Heart right ventricle (tissue), 16 donors: ENCODE measurements at regions not wholly inside any gene's neighbourhood (a gene's known extent, or its start where the extent isn't known, plus 50 kb on each side); places are given as distances from the start of the nearest gene placed in this dataset.
A peak's percentile ranks its signal among the peaks of the same experiment; 100 is the strongest.

Experiments used
- ATAC-seq, 8 donors: fragments of 200-7000 bp; cut with Tn5 transposase; one replicate each; pipeline ENCODE4 v1.9.1; 2020; ENCODE audit warnings: mild to moderate bottlenecking in 8 of 8, moderate library complexity in 8 of 8, moderate number of reproducible peaks in 1 of 8
- DNase-seq, 2 donors: peaks; one replicate each; pipeline ENCODE4 v3.0.0-alpha.2; 2020
- H3K27ac ChIP-seq, 10 donors: fragments of 200-600 bp; sonication (generic) in 2 of 10; one replicate each; pipeline versions ENCODE4 v1.5.0 to v1.8.0; 2020 to 2022; ENCODE audit warnings: mild to moderate bottlenecking in 3 of 10
- H3K27me3 ChIP-seq, 7 donors: fragments of 200-600 bp; one replicate each; pipeline ENCODE4 v1.8.0; 2021 to 2022; ENCODE audit warnings: mild to moderate bottlenecking in 2 of 7
- H3K36me3 ChIP-seq, 9 donors: fragments of 200-600 bp; sonication (generic) in 1 of 9; one replicate each; pipeline versions ENCODE4 v1.5.0 to v1.8.0; 2020 to 2022; ENCODE audit warnings: mild to moderate bottlenecking in 2 of 9
- H3K4me1 ChIP-seq, 9 donors: fragments of 200-600 bp; sonication (generic) in 1 of 9; one replicate each; pipeline versions ENCODE4 v1.5.0 to v1.8.0; 2020 to 2022; ENCODE audit warnings: mild to moderate bottlenecking in 4 of 9
- H3K4me3 ChIP-seq, 10 donors: fragments of 200-600 bp; sonication (generic) in 2 of 10; one replicate each; pipeline versions ENCODE4 v1.5.0 to v1.8.0; 2020 to 2022; ENCODE audit warnings: mild to moderate bottlenecking in 7 of 10, moderate library complexity in 2 of 10
- H3K9me3 ChIP-seq, 11 donors: fragments of 200-600 bp in 10 of 11; sonication (generic) in 2 of 11; one replicate each; pipeline versions ENCODE4 v1.5.0 to v1.8.0; 2013 to 2022; ENCODE audit warnings: mild to moderate bottlenecking in 2 of 11, control low read depth in 1 of 11, moderate library complexity in 1 of 11
- CTCF ChIP-seq, 9 donors: fragments of 200-600 bp; sonication (generic) in 2 of 9; IDR thresholded peaks; one replicate each; pipeline versions ENCODE4 v1.5.0 to v1.8.0; 2021 to 2022; ENCODE audit warnings: antibody characterized with exemption in 9 of 9, mild to moderate bottlenecking in 5 of 9, moderate library complexity in 1 of 9
- WGBS, 2 donors: extraction: QIAGEN DNeasy Blood & Tissue Kit; methylation state at CpG; one replicate each; pipeline ENCODE4 v1.1.7; 2013; ENCODE audit warnings: inconsistent platforms in 1 of 2; 5-methylcytosine and 5-hydroxymethylcytosine counted together
- intact Hi-C, 10 donors: fragments of 100-400 bp; cut with DNase I; formaldehyde crosslinking; loops; one replicate each; pipeline versions ENCODE4 v1.11.1 to v1.14.2; 2022
- donor health status: Arrhythmogenic right ventricular cardiomyopathy.
- donor health status: ischemic (EF 13 %, LVEDD 7.1; RV severe dilation, severe dysfunction).
- donor health status: healthy with polysubstance abuse.
- donor health status: DM: no; HTN: yes; CAD: no.
- donor health status: DM: no; HTN: no; CAD: no.
- donor health status: ischemic (EF 25% LVEDD 6.9; RV normal size, moderate dysfunction).
- donor health status: ischemic (EF 25% LVEDD 5.7; RV mildly dilated, moderate dysfunction).
- donor health status: healthy.
- donor health status: DM: yes; HTN: yes; CAD: no.
- donor health status: Ischemic cardiomyopathy.
- donor health status: ischemic (EF 35%, LVEDD 5.7; RV mildly dilated, moderate dysfunction).
- donor health status: nonischemic (EF 11% LVEDD 7.7; RV severe dilation, severe dysfunction).
- donor health status: DM: yes; HTN: yes; CAD: no.
- donor health status: PGD.
- donor health status: ischemic (EF 29% LVEDD 5.4; RV normal size, mild dysfunction).
- donor health status: nonischemic (EF 23%, LVEDD 6.1; RV moderate dilation, normal function).

DNA sequence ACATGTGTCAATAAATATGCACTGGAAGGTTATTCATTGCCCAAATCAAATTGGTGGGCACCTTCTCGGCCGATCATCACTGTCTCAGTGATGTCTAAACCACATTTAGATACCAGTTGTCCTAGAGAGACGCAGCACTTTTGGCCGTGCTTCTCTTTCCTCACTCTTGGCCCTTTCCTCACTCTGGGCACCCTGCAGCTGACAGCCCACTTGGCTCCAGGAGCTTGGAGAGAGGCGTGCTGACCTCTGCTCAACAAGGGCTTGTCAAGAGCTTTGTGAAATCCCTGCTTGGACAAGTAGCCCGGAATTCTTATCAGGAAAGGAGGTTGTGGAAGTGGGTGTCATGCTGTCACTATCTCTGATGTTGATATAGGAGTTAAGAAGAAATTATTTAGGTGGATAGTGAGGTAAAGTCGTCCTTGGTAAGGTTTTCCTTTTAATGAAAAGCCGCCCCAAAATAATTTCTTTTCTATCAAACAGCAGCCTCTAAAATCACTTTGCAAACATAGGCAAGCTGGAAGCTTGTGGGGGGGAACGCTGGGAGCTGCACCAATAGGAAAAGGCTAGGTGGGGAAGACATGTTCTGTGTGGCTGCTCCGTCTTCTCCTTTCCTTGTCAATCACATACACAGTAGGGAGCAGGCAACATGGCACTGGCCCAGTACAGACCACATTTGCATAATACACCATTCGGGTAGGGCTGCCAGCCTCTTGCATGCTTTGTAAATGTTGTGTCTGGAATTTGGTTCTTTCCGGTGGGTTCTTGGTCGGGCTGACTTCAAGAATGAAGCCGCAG is 126.8 kb upstream of the UBE3A start:
- 43 to 51% methylated on average over 14 of the region's 14 CpGs for WGBS, 2 donors
- Histone ChIP-seq H3K4me1 (peaks cover 0 to 38% (median 13%) of the 10 kb centered on the region in 9 donors), H3K27ac (peak overlapping the region in 3 of 10 donors; percentile 36 to 52 (median 42)), H3K27me3 (no peaks in the 10 kb centered on the region), H3K9me3 (no peaks in the 10 kb centered on the region), H3K4me3 (no peak overlapping the region), H3K36me3 (no peaks in the 10 kb centered on the region)
- DNase-seq (peak; percentile 30 to 56), ATAC-seq (peak; percentile 68 to 90 (median 76))
- intact Hi-C loops = loop anchor here in 3 of 10 donors (5.0 kb wide), 4 partner anchors 107 to 132 kb away; no protein-coding TSS in a partner anchor
- TF ChIP-seq CTCF (IDR thresholded peaks at IDR 0.05) = no peak

GRCh38 chr15:25563596-25563995 is 124.8 kb upstream of the UBE3A start:
- peaks cover 0 to 28% (median 8%) of the 10 kb centered on the region in 9 donors for H3K4me1 ChIP-seq
- intact Hi-C loops = no loop called here

DNA sequence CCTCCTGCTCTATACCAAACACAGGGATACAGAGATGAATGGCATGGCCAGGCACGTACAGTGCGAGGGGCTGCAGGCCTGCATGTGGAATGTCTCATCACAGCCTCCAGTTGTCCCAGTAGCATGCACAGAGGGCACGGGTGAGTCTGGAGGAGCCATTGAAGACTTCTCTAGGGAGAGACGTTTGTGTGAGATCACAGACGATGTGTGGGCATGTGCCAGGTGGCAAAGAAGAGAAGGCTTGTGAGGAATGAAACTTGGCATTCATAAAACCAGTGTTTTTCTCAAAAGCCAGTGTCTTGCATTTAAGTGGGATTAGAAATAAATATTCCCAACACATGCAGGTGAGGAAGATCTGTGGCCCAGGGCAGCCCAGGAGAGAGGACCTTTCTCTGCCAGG is 119.1 kb upstream of the UBE3A start:
- Histone ChIP-seq H3K4me3 (no peak overlapping the region), H3K4me1 (no peaks in the 10 kb centered on the region), H3K27me3 (no peaks in the 10 kb centered on the region), H3K9me3 (no peaks in the 10 kb centered on the region), H3K27ac (no peak overlapping the region), H3K36me3 (no peaks in the 10 kb centered on the region)
- DNase-seq (no peak), ATAC-seq (no peak)
- no peak for TF ChIP-seq CTCF (IDR thresholded peaks at IDR 0.05)
- intact Hi-C loops = no loop called here
- 89% methylated on average over 5 of the region's 5 CpGs for WGBS, 2 donors

More at GRCh38 chr15:25563596-25563995, 124.8 kb upstream of the UBE3A start:
- Histone ChIP-seq H3K36me3 (no peaks in the 10 kb centered on the region), H3K27me3 (no peaks in the 10 kb centered on the region), H3K27ac (no peak overlapping the region), H3K4me3 (no peak overlapping the region), H3K9me3 (no peaks in the 10 kb centered on the region)
- DNase-seq (no peak), ATAC-seq (no peak)
- 69 to 73% methylated on average over 4 of the region's 4 CpGs for WGBS, 2 donors
- TF ChIP-seq CTCF (IDR thresholded peaks at IDR 0.05) = no peak

DNA sequence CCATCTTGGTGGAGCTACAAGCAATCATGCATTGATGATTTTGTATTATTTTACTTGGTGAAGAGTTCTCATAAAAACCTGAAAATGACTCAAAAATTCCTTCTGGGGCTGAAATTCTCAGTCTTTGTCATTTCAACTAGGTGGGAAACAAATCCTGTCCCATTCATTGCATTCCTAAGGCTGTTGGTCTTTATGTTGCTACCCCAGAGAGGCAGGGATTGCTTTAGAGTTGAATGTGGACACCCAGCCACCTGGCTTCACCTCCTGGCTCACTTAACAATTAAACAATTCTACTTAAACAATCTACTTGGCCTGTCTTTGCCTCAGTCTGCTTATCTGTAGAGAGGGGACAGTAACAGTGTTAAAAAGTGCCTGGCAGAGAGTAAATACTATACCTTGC is 117.3 kb upstream of the UBE3A start:
- no peak overlapping the region for H3K27ac ChIP-seq
- no peaks in the 10 kb centered on the region for H3K4me1 ChIP-seq
- intact Hi-C loops = no loop called here
- H3K4me3 ChIP-seq = no peak overlapping the region
- TF ChIP-seq CTCF (IDR thresholded peaks at IDR 0.05) = no peak
- DNase-seq (no peak), ATAC-seq (no peak)
- H3K36me3 ChIP-seq = no peaks in the 10 kb centered on the region
- H3K27me3 ChIP-seq = no peaks in the 10 kb centered on the region
- H3K9me3 ChIP-seq = no peaks in the 10 kb centered on the region
